ENCODE measurements at regions not wholly inside any gene's neighbourhood (a gene's known extent, or its start where the extent isn't known, plus 50 kb on each side); places are given as distances from the start of the nearest gene placed in this dataset.

DNA sequence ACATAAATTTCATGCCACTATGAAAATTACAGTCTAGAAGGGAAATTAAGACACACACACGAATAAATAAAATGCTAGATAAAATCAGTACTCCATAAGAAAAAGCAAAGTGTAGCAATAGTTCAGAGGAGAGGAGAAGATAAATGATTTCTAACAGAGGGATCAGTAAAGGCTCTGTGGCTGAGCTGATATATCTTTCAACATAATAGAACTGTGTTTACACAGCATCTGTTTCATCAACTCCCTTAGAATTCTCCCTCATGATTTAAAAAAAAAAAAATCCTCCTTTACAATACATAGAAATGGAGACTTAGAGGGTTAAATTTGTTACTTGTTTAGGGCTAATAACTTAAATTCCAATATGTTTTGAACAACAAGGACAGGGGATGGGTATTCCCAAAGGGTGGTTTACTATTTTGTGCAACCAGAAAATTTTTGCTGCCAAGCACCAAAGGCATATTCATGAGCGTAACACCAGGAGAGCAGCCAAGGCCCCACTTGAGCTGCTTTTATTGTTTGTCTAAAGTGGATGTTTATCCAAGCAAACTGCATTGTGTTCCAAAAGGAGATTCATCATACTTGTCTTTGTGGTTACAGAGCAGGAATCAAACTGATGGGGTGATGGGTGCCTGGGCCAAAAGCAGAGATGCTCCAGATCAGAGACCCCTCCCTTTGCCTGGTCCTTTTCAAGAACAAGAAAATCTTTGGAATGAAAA lies 162.7 kb downstream of the BMP4 start:
- DNase-seq: no peak
- H3K9ac ChIP-seq (ENCODE audit: low read depth, low read length): no peak overlapping the region
- no peaks in the 10 kb centered on the region for H3K9me3 ChIP-seq (ENCODE audit: insufficient read depth, low read length, severe bottlenecking)
- no peak for ATAC-seq (ENCODE audit: insufficient read depth, low read depth)
- no peak overlapping the region for H3K4me2 ChIP-seq (ENCODE audit: insufficient read depth, low read length)
- H3K79me2 ChIP-seq (ENCODE audit: insufficient read depth, low read length): no peaks in the 10 kb centered on the region
- TF ChIP-seq EZH2 (IDR thresholded peaks at IDR 0.05; ENCODE audit: borderline replicate concordance, low read depth, low read length, severe bottlenecking) (no peak), CTCF (IDR thresholded peaks at IDR 0.05; ENCODE audit: borderline replicate concordance, extremely low read depth, low read length, poor library complexity, severe bottlenecking) (no peak)
- H2AFZ ChIP-seq (ENCODE audit: low read depth, low read length): no peak overlapping the region
- H4K20me1 ChIP-seq (ENCODE audit: insufficient read depth, low read length): no peaks in the 10 kb centered on the region
- no peaks in the 10 kb centered on the region for H3K4me1 ChIP-seq (ENCODE audit: insufficient read depth, low read length)
- no peaks in the 10 kb centered on the region for H3K27me3 ChIP-seq (ENCODE audit: insufficient read depth, low read length, poor library complexity)
- H3K36me3 ChIP-seq (ENCODE audit: insufficient read depth, low read length): no peaks in the 10 kb centered on the region
- H3K27ac ChIP-seq (ENCODE audit: low read length): no peak overlapping the region
- H3K4me3 ChIP-seq (ENCODE audit: low read depth in 1 of 2, low read length in 2 of 2): no peak overlapping the region

DNA sequence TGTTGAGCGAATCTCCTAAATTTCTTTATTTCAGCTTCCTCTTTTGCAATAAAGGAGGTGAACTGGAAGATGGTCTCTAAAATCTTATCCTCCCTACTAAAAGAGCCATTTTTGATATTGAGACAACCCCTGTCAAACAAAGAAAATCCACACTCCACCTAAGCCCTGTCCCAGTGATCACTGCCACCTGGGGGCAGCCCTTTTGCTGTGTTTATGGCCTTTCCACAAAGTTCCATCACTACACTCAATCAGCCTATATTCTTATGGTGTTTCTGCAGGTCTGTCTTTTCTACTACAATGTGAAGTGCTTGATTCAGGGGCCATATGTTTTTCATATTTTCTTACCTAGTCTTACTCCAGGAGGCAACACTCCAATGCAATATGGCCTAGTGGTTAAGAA lies 163.7 kb downstream of the BMP4 start:
- H3K4me1 ChIP-seq (ENCODE audit: insufficient read depth, low read length): no peaks in the 10 kb centered on the region
- TF ChIP-seq EZH2 (IDR thresholded peaks at IDR 0.05; ENCODE audit: borderline replicate concordance, low read depth, low read length, severe bottlenecking) (no peak), CTCF (IDR thresholded peaks at IDR 0.05; ENCODE audit: borderline replicate concordance, extremely low read depth, low read length, poor library complexity, severe bottlenecking) (no peak)
- no peaks in the 10 kb centered on the region for H3K79me2 ChIP-seq (ENCODE audit: insufficient read depth, low read length)
- no peaks in the 10 kb centered on the region for H3K27me3 ChIP-seq (ENCODE audit: insufficient read depth, low read length, poor library complexity)
- no peak overlapping the region for H2AFZ ChIP-seq (ENCODE audit: low read depth, low read length)
- ATAC-seq (ENCODE audit: insufficient read depth, low read depth) (no peak), DNase-seq (no peak)
- no peak overlapping the region for H3K4me2 ChIP-seq (ENCODE audit: insufficient read depth, low read length)
- no peak overlapping the region for H3K4me3 ChIP-seq (ENCODE audit: low read depth in 1 of 2, low read length in 2 of 2)
- no peaks in the 10 kb centered on the region for H3K9me3 ChIP-seq (ENCODE audit: insufficient read depth, low read length, severe bottlenecking)
- H3K36me3 ChIP-seq (ENCODE audit: insufficient read depth, low read length): no peaks in the 10 kb centered on the region
- no peak overlapping the region for H3K27ac ChIP-seq (ENCODE audit: low read length)
- H4K20me1 ChIP-seq (ENCODE audit: insufficient read depth, low read length): no peaks in the 10 kb centered on the region
- H3K9ac ChIP-seq (ENCODE audit: low read depth, low read length): no peak overlapping the region

- H3K79me2 ChIP-seq (ENCODE audit: insufficient read depth, low read length): no peaks in the 10 kb centered on the region
- no peaks in the 10 kb centered on the region for H4K20me1 ChIP-seq (ENCODE audit: insufficient read depth, low read length)
- no peak overlapping the region for H3K27ac ChIP-seq (ENCODE audit: low read length)
- TF ChIP-seq CTCF (IDR thresholded peaks at IDR 0.05; ENCODE audit: borderline replicate concordance, extremely low read depth, low read length, poor library complexity, severe bottlenecking) (no peak), EZH2 (IDR thresholded peaks at IDR 0.05; ENCODE audit: borderline replicate concordance, low read depth, low read length, severe bottlenecking) (no peak)
- H3K4me2 ChIP-seq (ENCODE audit: insufficient read depth, low read length): no peak overlapping the region
- DNase-seq: no peak
- H3K9ac ChIP-seq (ENCODE audit: low read depth, low read length): no peak overlapping the region
- H2AFZ ChIP-seq (ENCODE audit: low read depth, low read length): no peak overlapping the region
- H3K4me1 ChIP-seq (ENCODE audit: insufficient read depth, low read length): no peaks in the 10 kb centered on the region
- H3K4me3 ChIP-seq (ENCODE audit: low read depth in 1 of 2, low read length in 2 of 2): no peak overlapping the region
- no peaks in the 10 kb centered on the region for H3K27me3 ChIP-seq (ENCODE audit: insufficient read depth, low read length, poor library complexity)
- no peaks in the 10 kb centered on the region for H3K36me3 ChIP-seq (ENCODE audit: insufficient read depth, low read length)
- no peak for ATAC-seq (ENCODE audit: insufficient read depth, low read depth)
- no peaks in the 10 kb centered on the region for H3K9me3 ChIP-seq (ENCODE audit: insufficient read depth, low read length, severe bottlenecking)
These were observed 165.7 kb downstream of the BMP4 start for GRCh38 chr14:53790731-53791500.

All from DND-41 (cell line).